HL-60 (cell line): ENCODE measurements at regions not wholly inside any gene's neighbourhood (a gene's known extent, or its start where the extent isn't known, plus 50 kb on each side); places are given as distances from the start of the nearest gene placed in this dataset.

Experiments used
- CTCF ChIP-seq: IDR thresholded peaks from one replicate; pipeline ENCODE4 v1.5.1; 2011; ENCODE audit warnings: low read length, control low read depth, inconsistent platforms; ENCODE audit not compliant: insufficient read depth
- GABPA ChIP-seq: IDR thresholded peaks from 2 replicates; pipeline ENCODE4 v1.6.1; 2012; ENCODE audit warnings: low read depth
- POLR2AphosphoS5 ChIP-seq: IDR thresholded peaks from 2 replicates; pipeline ENCODE4 v1.6.1; 2012; ENCODE audit warnings: low read depth

DNA sequence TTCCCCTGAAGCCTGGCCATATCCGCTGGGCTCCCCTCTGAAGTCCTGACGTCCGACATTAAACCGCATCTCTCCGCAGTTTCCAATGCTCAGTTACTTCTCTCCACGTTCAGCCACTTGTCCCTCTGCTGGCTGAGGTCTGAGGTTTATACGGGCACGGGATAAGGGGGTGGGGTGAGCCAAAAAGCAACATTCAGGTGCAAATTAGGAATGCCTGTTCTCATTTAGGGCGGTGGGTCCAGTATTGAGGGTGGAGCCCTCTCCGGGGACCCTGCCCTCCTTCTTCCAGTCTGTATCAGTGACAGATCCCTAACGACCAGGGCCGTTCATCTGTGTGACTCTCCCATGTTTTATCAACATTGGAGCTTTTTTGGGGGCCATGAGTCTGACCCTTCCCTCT lies 1454.4 kb downstream of the HACE1 start:
- TF ChIP-seq CTCF (no peak), GABPA (no peak), POLR2AphosphoS5 (no peak)
